ENCODE measurements at regions not wholly inside any gene's neighbourhood (a gene's known extent, or its start where the extent isn't known, plus 50 kb on each side); places are given as distances from the start of the nearest gene placed in this dataset.

DNA sequence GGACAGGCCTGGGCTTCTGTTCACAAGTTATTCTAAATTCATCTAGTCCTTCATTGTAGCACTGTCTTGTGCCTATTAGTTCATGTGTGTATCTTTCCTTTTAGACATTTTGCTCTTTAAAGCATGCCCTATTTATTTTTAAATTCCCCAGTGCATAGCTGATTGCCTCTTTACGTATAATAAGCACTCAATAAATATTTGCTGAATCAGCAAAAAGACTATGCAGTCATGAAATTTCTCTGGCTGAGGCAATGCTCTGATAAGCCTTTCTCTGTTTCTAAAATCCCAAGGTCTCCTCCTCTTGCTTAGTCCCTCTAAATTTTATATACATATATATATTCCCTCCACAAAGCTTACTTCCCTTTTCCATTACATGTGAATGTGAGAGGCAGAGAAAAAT lies 315.9 kb upstream of the PCSK5 start:
- DNase-seq = no peak
- intact Hi-C loops (cut with micrococcal nuclease; ENCODE audit: unreplicated experiment) = no loop called here
- H3K27me3 ChIP-seq (replicated peaks; ENCODE audit: control insufficient read depth, insufficient read depth, low read length) = no peaks in the 10 kb centered on the region
- no peaks in the 10 kb centered on the region for H3K9me3 ChIP-seq
- Mint-ChIP-seq H3K4me1 (ENCODE audit: low read depth, unreplicated experiment) (no peaks in the 10 kb centered on the region), H3K36me3 (ENCODE audit: insufficient read depth, unreplicated experiment) (no peaks in the 10 kb centered on the region), H3K4me3 (ENCODE audit: unreplicated experiment) (no peak overlapping the region), H3K9me3 (ENCODE audit: unreplicated experiment) (no peaks in the 10 kb centered on the region), H3K27ac (ENCODE audit: unreplicated experiment) (no peak overlapping the region), H3K27me3 (ENCODE audit: insufficient read depth, unreplicated experiment) (no peaks in the 10 kb centered on the region)
- TF ChIP-seq CTCF (IDR thresholded peaks at IDR 0.05; ENCODE audit: insufficient read depth in 1 of 2, low read depth in 1 of 2, low read length in 1 of 2, severe bottlenecking in 1 of 2, unreplicated experiment in 1 of 2) = no peak
- POLR2A ChIA-PET = no interaction called here
- H3K4me3 ChIP-seq (ENCODE audit: low read depth, low read length) = no peak overlapping the region
- no peaks in the 10 kb centered on the region for H3K4me1 ChIP-seq
- no TSS peak for BruUV-seq (replicated peaks)
- no peaks in the 10 kb centered on the region for H3K36me3 ChIP-seq (ENCODE audit: control insufficient read depth, insufficient read depth, low read length)
- CTCF ChIA-PET = no interaction called here

GRCh38 chr9:75582870-75583269 lies 307.6 kb upstream of the PCSK5 start:
- H3K4me3 Mint-ChIP-seq (ENCODE audit: unreplicated experiment) = no peak overlapping the region
- H3K36me3 Mint-ChIP-seq (ENCODE audit: insufficient read depth, unreplicated experiment) = no peaks in the 10 kb centered on the region
- TF ChIP-seq CTCF (IDR thresholded peaks at IDR 0.05; ENCODE audit: insufficient read depth in 1 of 2, low read depth in 1 of 2, low read length in 1 of 2, severe bottlenecking in 1 of 2, unreplicated experiment in 1 of 2) = no peak
- no peak for DNase-seq
- Histone ChIP-seq H3K9me3 (no peaks in the 10 kb centered on the region), H3K27me3 (replicated peaks; ENCODE audit: control insufficient read depth, insufficient read depth, low read length) (no peaks in the 10 kb centered on the region), H3K4me1 (no peaks in the 10 kb centered on the region), H3K36me3 (ENCODE audit: control insufficient read depth, insufficient read depth, low read length) (no peaks in the 10 kb centered on the region), H3K4me3 (ENCODE audit: low read depth, low read length) (no peak overlapping the region)
- no TSS peak for BruUV-seq (replicated peaks)
- intact Hi-C loops (cut with micrococcal nuclease; ENCODE audit: unreplicated experiment) = no loop called here
- ChIA-PET CTCF (no interaction called here), POLR2A (no interaction called here)
- no peaks in the 10 kb centered on the region for H3K9me3 Mint-ChIP-seq (ENCODE audit: unreplicated experiment)
- H3K27me3 Mint-ChIP-seq (ENCODE audit: insufficient read depth, unreplicated experiment) = no peaks in the 10 kb centered on the region
- no peaks in the 10 kb centered on the region for H3K4me1 Mint-ChIP-seq (ENCODE audit: low read depth, unreplicated experiment)
- no peak overlapping the region for H3K27ac Mint-ChIP-seq (ENCODE audit: unreplicated experiment)

GRCh38 chr9:75588808-75589207 lies 301.7 kb upstream of the PCSK5 start:
- no peaks in the 10 kb centered on the region for H3K9me3 Mint-ChIP-seq (ENCODE audit: unreplicated experiment)
- no peak for DNase-seq
- no peaks in the 10 kb centered on the region for H3K4me1 ChIP-seq

More at GRCh38 chr9:75588808-75589207, 301.7 kb upstream of the PCSK5 start:
- H3K27ac Mint-ChIP-seq (ENCODE audit: unreplicated experiment) = no peak overlapping the region
- ChIA-PET POLR2A (no interaction called here), CTCF (no interaction called here)
- no peaks in the 10 kb centered on the region for H3K36me3 ChIP-seq (ENCODE audit: control insufficient read depth, insufficient read depth, low read length)
- H3K36me3 Mint-ChIP-seq (ENCODE audit: insufficient read depth, unreplicated experiment) = no peaks in the 10 kb centered on the region
- H3K4me1 Mint-ChIP-seq (ENCODE audit: low read depth, unreplicated experiment) = no peaks in the 10 kb centered on the region
- H3K4me3 Mint-ChIP-seq (ENCODE audit: unreplicated experiment) = no peak overlapping the region
- no peaks in the 10 kb centered on the region for H3K27me3 ChIP-seq (replicated peaks; ENCODE audit: control insufficient read depth, insufficient read depth, low read length)
- intact Hi-C loops (cut with micrococcal nuclease; ENCODE audit: unreplicated experiment) = no loop called here
- no peak for TF ChIP-seq CTCF (IDR thresholded peaks at IDR 0.05; ENCODE audit: insufficient read depth in 1 of 2, low read depth in 1 of 2, low read length in 1 of 2, severe bottlenecking in 1 of 2, unreplicated experiment in 1 of 2)
- no peaks in the 10 kb centered on the region for H3K27me3 Mint-ChIP-seq (ENCODE audit: insufficient read depth, unreplicated experiment)
- no peak overlapping the region for H3K4me3 ChIP-seq (ENCODE audit: low read depth, low read length)
- no peaks in the 10 kb centered on the region for H3K9me3 ChIP-seq
- no TSS peak for BruUV-seq (replicated peaks)
